Dedifferentiated amniotic fluid mesenchymal stem cell (primary cell): ENCODE measurements at regions not wholly inside any gene's neighbourhood (a gene's known extent, or its start where the extent isn't known, plus 50 kb on each side); places are given as distances from the start of the nearest gene placed in this dataset.

ENCODE experiments used
- DNase-seq: peaks from one replicate; pipeline ENCODE4 v3.0.0-alpha.2; 2016; ENCODE audit errors: extremely low spot score

DNA sequence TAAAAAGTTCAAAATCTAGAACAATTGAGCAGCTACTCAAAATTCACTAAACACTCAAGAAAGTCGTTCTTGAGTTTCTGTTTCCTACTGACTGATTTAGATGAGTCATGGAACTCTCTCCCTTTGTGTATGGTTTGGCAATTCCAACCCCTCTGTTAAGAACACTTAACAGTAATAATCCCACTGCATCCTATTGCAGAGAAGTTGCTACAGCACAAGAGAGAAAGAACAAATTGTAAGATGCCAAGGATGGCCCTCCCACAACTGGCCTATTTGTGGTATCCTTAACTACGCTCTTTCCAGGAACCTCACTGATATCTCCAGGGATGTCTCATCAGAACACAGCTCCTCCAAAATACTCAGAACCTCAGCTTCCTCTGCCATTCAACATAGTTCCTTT, 701.8 kb upstream of the TENM3 start:
- DNase-seq: no peak

DNA sequence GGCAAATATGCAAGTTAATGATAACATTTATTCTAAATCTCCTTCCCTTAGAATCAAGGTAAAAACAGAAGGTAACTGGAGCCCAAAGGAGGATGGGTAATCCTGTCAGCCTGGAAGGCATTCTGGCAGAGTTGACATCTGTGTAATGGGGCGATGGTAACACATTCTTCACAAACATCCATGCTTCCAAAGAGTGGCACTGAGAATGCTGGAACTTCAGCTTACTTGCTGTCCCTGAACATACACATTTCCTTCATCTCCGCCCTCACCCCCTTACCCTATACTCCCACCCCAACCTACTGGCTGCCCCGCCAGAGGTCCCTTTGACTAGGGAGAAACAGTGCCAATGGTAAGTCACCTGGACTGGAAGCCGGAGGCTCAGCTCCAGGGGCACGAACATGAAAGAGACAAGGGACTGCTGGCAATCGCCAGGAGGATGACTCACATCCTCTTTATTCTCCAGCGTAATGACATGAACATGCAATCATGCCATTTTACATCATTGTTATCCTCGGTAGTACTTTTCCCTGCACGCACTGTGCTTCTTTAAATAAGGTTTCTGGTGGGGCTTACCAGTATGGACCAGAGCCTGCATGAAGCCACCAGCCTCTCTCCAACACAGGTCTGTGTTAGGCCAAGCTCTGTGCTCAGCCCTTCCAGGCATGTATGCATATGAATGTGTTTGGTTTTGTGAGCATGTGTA, 694.2 kb upstream of the TENM3 start:
- DNase-seq: no peak

DNA sequence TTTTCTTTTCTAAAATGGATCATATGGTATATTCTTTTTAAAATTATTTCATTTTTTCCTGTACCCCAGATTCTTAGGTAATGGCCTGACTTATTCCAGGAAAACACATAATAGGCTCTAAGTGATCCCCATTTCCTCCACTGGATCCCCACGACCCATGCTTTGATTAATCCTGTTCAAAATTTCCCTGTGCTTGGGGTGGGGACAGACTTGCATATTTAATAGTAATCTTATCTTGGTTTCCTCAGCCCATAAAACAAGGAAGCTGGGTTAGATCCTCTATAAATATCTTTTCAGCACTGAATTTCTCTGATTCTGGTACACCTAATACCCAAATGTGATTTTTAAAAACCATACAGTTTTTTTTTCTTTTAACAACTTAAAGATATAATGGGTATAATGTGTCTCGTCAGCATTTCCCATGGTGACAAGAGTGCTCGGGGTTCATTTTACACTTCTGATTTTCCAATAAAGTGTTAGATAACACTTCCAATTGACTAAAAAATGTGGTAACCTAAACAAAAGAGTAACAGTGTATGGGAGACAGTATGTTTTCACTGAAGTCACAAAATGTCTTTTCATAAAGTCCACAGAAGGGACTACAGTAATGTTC, 693.5 kb upstream of the TENM3 start:
- DNase-seq: no peak

DNA sequence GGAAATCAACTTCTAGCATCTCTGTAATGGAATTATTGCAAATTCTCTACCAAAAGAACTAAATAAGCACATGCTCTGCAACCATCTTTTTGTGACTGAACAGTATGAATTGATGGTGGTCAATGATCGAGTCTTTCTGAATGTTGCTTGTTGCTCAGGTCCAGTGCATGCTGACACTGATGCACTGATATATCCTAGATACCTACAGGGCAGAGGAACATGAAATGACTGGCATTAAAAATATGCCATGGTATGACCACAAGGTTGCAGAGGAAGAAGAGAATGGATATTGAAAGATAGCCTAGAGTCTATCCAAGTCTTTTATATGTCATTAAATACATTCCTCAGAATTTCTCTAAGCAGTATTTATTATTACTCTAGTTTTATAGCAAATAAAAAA, 692.8 kb upstream of the TENM3 start:
- DNase-seq: no peak

DNA sequence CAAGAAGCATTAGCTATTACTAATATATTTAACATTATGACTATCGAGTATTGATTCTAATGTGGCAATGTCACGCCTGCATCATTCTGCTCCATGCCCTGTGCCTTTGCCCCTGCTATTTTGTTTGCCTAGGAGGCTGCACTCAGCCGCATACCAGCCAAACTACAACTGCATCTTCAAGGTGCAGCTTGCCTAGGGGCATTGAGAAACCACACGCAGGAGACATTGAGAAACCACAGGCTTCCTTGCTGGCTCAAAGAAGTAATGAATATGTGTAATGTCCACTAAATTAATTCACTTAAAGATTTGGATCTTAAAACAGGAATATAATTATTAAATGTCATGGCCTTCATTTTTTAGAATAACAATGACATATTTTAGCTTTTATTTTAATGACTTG, 683.6 kb upstream of the TENM3 start:
- no peak for DNase-seq

DNA sequence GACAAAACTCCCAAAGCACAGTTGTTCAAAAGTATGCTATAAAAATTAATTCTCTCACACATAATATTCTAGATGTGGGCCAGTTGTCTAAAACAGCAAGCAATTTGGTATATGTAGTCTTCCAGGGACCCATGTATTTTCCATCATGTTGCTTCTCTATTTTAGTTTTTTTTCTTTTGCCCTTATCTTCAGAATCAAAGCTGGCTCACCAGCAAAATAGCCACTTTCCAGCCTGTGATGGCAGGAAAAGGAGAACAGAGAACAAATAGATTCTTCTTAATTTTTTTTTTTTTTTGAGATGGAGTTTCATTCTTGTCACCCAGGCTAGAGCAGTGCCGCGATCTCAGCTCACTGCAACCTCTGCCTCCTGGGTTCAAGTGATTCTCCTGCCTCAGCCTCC, 680.8 kb upstream of the TENM3 start:
- no peak for DNase-seq

DNA sequence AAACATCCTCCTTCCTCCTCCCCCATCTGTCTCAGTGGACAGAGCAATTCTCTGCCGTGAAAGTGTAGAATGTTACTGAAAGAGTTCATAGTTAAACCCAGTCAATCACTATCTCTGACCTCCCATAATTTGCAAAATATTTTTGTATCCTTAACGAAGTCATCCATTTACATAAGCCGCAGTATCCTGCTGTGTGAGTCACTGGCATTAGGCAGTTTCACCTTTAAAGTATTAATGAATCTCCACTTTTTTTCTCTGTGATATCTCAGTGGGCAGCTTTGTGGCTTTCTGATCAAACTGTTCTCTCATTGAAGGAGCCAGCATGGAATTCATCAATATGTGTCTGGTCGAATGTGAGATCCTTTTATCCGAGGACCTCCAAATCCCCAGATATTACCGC, 678.6 kb upstream of the TENM3 start:
- no peak for DNase-seq

DNA sequence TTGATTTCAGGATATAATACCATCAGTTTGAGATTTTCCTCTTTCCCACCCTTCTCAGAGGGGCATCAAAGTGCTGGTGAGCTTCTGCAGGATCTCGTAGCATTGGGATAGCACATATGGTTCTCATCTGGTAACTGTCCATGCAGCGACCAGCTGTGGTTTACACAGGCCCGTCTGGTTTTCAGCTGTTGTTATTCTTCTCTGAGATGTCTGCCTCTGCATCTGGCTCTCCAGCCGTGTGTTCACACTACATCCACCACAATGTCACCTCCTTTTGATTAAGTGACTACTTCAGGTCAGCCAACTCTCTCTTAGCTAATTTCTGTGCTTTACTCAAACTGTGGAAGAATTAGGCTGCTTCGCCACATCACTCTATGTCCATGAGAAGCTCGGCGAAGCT, 676.7 kb upstream of the TENM3 start:
- no peak for DNase-seq

DNA sequence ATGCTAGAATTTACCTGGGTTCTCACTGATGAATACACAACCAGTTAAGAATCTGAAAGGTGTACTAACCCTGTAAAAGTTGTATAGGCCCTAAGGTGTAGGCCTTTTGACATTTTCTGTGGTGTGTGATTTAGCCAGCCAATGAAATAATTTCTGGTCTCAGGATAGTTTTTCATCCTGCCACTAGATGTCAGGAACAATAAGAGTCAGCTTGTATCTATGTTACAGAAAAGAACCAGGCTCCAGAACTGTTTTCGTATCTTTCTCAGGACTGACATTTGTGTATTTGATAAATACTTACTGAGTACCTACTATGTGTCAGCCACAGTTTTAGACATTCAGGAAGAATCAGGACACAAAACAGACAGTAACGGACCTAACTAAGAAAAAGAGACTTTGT, 673.6 kb upstream of the TENM3 start:
- peak; percentile 59 for DNase-seq

DNA sequence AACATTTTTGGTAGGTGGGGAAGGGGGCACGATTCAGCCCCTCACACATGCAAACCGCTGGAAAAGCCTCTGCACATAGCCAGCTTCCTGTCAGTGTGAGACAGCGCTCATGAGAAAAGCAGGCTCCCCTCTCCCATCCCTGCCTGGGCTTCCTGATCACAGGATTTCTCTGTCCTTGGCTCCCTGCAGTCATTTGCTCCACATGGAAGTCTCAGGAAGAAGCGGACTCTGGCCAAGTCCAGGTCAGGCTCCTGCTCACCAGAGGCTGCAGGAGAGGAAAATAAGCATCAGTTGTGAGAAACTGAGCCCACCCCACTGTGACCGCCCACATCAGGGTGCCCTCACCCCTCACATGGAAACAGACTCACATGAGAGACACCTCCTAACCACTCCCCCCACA, 664.3 kb upstream of the TENM3 start:
- DNase-seq: no peak

DNA sequence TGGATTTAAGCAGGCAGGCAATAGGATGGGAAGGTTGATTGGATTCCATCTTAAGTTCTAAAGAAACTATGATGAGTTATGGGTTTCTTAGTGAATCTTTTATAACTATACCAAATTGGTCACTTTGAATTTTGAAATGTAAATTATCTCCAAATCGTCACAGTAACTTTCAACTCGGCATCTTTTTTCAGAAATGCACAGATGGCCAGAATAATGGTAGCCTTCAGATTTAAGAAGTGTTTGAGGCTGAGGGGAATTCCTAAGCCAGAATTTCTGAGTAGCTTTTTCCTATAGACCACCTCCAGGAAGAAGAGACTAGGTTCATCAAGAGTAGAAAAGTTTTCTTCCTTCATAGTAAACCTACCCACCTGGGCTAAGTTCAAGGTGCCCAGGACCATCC, 663.7 kb upstream of the TENM3 start:
- no peak for DNase-seq

DNA sequence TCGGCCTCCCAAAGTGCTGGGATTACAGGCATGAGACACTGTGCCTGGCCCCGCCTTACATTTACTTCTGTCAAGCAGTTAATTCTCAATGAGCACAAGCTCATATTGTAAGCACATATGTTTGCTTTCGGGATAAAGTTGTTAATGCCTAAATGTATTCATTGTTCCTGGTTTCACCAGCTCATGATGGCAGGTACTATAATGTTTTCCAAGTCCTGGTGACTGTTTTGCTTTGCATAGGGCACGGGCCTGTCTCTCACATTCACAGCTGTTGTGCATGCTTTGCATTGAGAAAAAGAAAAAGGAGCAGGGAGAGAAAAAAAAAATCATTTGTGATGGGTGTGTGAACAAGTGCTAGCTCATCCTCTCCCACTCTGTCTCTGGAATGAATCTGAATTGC, 661.2 kb upstream of the TENM3 start:
- DNase-seq: no peak

DNA sequence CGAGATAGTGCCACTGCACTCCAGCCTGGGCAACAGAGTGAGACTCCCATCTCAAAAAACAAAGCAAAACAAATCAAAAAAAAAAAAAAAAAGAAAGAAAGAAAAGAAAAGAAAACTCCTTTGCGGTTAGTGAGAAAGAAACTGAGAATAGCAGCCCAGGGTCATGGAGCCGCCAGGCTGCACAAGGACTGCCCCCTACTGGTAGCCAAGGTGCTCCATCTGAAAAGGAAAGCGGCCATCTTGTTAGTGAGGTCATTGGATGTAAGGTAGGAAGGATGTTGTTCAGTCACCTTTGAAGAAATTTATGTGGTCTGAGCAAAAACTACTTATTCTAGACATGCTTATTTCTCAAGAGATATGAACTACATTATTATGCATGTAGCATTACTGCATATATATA, 660.6 kb upstream of the TENM3 start:
- no peak for DNase-seq

DNA sequence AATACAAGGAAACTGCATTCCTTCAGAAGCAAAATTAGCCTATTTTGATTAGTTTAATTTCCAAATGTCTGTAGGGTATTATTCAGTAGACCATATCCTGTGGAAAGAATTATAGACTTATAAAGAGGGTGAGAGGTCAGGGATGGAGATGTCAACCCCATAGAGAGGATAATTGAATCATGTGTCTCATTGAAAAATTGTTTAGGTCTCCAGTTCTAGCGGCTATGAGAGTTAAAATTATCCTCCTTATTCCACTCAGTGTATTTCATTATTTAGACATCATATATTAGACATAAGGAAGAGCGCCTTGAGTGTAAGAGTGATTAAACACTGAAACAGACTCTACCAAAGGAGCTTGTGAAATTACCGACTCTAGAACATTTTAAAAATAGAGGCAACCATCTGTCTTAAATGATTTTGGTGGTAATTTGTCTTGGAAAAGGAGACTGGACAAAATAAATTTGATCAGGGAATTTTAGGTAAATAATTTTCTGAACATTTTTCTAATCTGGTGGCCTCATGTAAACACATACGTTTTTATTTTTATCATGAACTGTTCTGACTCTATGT, 654.4 kb upstream of the TENM3 start:
- no peak for DNase-seq

DNA sequence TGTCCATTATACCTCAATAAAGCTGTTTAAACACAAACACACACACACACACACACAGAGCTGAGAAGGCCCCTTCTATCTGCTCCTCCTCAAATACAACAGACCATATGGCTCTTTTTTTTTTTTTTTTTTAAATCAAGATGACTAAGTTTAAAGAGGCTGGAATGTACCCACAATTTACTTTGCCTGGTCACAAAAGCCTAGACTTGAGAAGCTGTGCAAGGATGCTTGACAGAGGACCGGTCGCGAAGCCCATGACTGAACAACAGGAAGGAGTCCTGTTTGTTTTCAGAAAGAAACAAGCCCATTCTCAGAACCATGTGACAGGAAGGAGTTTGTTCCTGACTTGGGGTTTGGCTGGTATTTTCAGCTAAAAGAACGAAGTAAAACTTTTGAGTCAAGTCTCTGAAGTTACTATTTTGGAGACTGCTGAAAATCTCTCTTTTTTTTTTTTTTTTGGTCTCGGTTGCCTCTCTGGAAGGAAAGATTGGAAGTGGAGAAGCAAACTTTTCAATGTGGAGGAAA, 650.9 kb upstream of the TENM3 start:
- DNase-seq: no peak

DNA sequence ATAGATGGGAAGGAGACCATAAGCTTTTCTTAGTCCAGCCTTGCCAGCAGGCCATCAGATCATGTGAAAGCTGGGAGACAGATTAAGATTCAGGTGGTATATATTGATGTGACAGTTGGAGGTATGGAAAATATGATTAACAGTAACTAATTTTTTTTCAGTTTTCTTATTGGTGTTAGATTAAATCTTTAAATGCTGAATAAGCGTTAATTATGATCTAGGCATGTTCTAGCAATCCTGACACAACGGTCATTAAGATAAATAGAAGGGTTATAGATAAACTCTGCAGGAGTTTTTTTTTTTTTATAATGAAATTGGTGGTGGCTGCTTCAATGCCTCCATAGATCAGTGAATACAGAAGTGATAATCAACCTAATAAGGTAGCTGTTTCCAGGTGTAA, 649.5 kb upstream of the TENM3 start:
- no peak for DNase-seq

DNA sequence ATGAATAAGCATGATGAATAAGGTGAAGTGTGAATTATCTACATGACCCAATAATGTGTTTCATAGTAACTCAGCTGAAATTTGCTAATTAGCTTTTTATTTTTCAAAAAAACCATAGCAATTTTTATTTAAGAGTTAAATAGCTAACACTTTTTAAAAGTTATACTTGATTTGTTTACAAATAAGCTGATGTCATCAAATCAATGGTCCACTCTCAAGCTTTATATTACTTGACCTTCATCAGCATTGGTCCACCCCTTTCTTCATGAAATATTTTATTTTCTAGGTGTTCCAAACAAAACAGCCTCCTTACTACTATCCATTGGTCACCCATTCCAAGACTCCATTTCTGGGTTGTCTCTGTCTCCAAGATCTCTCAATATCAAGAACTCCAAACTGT, 649.0 kb upstream of the TENM3 start:
- no peak for DNase-seq

DNA sequence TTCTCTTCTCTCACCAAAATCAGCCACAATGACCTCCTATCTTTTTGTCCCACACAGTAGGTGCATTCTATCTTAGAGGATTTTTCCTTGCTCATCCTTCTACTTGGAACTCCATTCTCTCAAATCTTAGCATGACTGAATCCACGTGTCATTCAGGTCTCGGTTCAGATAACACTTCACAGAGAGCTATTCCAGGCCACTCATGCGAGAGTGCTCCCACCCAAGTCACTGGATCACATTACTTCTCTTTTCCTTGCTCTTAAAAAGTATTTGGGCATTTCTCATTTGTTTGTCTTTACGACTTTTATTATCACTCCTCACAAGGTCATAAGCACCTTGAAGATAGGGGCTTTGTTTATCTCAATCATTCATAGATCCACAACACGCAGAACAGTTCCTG, 647.5 kb upstream of the TENM3 start:
- DNase-seq: no peak

DNA sequence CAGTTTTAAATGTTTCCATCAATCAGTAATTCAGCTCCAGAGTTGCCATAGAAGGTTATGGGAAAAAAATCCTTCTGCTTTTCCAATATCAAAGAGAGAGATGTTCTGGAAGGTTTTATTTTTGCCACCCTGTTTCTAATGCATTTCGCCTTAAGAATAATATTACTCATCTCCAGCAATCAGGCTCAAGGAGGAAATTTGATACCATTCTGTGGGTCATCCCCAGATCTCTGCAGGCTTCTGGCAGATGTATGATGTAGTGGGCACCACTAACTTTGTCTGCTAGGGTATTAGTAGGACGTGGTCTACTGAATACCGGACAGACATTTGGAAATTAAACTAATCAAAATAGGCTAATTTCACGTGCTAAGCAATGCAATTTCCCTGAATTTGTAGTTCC, 645.4 kb upstream of the TENM3 start:
- no peak for DNase-seq

DNA sequence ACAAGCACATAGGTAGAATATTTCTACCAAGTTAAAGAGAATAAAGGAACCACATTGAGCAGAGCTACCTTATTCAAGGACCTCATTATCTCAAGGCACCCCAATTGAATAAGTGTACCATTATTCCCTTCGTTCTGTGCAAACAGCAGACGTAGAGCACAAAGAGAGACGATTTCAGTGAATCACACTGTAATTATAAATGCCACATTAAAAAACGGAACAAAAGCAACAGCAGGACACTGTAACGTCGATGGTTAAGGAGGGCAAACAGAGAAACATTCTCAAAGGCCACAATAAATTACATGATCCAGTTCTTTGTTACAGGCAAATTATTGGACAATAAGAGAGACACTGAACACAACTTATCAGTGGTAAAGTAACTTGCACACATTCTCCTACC, 644.1 kb upstream of the TENM3 start:
- DNase-seq: no peak

DNA sequence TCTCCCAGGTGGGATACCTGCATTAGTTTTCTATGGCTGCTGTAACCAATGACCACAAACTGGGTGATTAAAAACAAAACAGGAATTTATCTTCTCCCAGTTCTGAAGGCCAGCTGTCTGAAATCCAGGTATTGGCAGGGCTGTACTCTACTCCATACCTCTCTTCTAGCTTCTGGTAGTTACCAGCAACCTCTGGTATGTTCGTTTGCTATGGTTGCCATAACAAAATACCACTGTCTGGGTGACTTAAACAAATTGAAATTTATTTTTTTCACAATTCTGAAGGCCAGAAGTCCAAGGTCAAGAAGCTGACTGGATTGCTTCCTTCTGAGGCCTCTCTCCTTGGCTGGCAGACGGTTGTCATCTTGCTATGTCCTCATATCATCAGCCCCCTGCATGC, 642.1 kb upstream of the TENM3 start:
- no peak for DNase-seq

DNA sequence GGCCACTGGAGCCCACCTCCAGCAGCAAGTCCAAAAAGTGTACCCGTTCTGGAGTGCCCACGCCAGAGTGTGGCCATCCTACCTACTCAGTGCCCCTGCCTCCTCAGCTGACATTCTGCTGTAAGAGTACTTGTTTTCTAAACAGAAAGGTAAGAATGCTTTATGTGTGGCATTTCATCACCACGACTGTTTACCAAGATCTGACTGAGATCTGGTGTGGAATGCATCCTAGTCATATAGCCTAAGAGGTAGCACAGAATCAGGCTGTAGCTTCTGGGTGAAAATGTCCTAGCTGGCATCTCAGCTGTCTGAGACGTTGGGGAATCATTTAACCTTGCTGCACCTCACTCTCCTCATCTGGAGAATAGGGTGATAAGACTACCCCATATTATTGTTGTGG, 638.7 kb upstream of the TENM3 start:
- DNase-seq: no peak

DNA sequence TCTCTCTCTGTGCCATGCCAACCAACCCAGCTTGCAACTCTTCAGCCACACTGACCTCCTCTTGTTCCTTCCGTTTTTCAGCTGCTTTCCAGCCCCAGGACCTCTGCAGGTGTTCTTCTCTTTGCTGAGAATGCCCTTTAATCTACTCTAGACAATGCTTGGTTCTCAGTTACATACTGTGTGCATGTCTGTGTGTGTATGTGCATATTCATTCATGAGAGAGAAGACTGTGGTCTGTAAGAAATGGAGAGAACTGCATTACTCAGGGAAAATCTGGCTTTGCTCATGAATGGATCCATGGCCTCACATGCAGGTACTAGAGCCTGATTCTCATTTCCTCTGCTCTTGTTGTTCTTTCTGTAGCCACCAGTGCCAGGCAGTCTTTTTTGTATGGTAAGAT, 636.9 kb upstream of the TENM3 start:
- no peak for DNase-seq

DNA sequence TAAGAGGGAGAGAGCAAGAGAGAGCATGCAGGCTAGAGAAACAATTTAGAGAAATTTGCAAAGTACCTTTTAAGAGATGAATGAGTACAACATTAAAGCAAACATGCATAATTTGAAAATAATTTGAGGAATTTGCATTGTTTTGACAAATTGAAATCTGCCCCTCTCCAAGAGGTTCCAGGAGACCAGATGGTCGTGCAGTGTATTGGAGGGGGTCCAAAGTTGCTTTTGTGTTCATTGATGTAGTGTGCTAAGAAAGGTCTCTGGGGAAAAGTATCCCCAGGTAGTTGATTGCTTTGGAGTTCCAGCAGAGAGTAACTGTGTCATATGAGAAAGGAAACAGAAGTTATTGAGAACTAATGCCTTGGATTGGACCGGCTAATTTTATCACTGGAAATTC, 635.0 kb upstream of the TENM3 start:
- DNase-seq: no peak
